Lower leg skin (tissue), 3 donors: ENCODE measurements at regions not wholly inside any gene's neighbourhood (a gene's known extent, or its start where the extent isn't known, plus 50 kb on each side); places are given as distances from the start of the nearest gene placed in this dataset.
"Not testable (repeated sequence)": the region's sequence is repeated elsewhere in the genome, so short reads cannot be mapped to it uniquely, and the experiment has no call there.

Experiments used
- CTCF ChIP-seq, 3 donors: fragments of 450-650 bp; IDR thresholded peaks; one replicate each; pipeline ENCODE4 v1.5.1; 2016; ENCODE audit warnings: antibody characterized with exemption in 3 of 3, mild to moderate bottlenecking in 3 of 3, moderate library complexity in 2 of 3
- POLR2A ChIP-seq, 2 donors: fragments of 450-650 bp; IDR thresholded peaks; one replicate each; pipeline ENCODE4 v1.6.1; 2016 to 2017; ENCODE audit warnings: antibody characterized with exemption in 2 of 2, mild to moderate bottlenecking in 1 of 2, moderate library complexity in 1 of 2

- not testable (repeated sequence) for TF ChIP-seq CTCF, POLR2A (IDR thresholded peaks at IDR 0.05)
These were observed 103.0 kb upstream of the KRR1 start for GRCh38 chr12:75614396-75614795.
